Ovary (tissue), 7 donors: ENCODE measurements at regions not wholly inside any gene's neighbourhood (a gene's known extent, or its start where the extent isn't known, plus 50 kb on each side); places are given as distances from the start of the nearest gene placed in this dataset.

Experiments used
- DNase-seq, 5 donors: peaks; one replicate each; pipeline ENCODE4 v3.0.0-alpha.2; 2019 to 2020
- H3K27ac ChIP-seq, 2 donors: fragments of 200-600 bp; one replicate each; pipeline versions ENCODE4 v1.5.1 to v1.8.0; 2019 to 2022
- H3K27me3 ChIP-seq: fragments of 200-600 bp; one replicate; pipeline ENCODE4 v1.8.0; 2022
- H3K36me3 ChIP-seq: fragments of 200-600 bp; sonication (generic); one replicate; pipeline ENCODE4 v1.5.1; 2019
- H3K4me1 ChIP-seq: one replicate; pipeline ENCODE4 v1.8.1; 2013; ENCODE audit warnings: mild to moderate bottlenecking, moderate library complexity; ENCODE audit not compliant: insufficient read depth
- H3K4me3 ChIP-seq: fragments of 200-600 bp; sonication (generic); one replicate; pipeline ENCODE4 v1.5.1; 2017
- H3K9me3 ChIP-seq, 2 donors: fragments of 200-600 bp in 1 of 2; sonication (generic) in 1 of 2; one replicate each; pipeline versions ENCODE4 v1.5.1 to v1.8.1; 2013 to 2019; ENCODE audit warnings: mild to moderate bottlenecking in 1 of 2, moderate library complexity in 1 of 2
- EP300 ChIP-seq: sonication (generic); formaldehyde crosslinking; IDR thresholded peaks from one replicate; pipeline ENCODE4 v1.6.1; 2017; ENCODE audit warnings: antibody characterized with exemption
- POLR2A ChIP-seq: fragments of 450-650 bp; IDR thresholded peaks from one replicate; pipeline ENCODE4 v1.6.1; 2017; ENCODE audit warnings: antibody characterized with exemption, mild to moderate bottlenecking, moderate library complexity
- WGBS, 3 donors: extraction: QIAGEN DNeasy Blood & Tissue Kit in 1 of 3; methylation state at CpG; one replicate each; pipeline versions ENCODE4 v1.1.5 to v1.1.7; 2013 to 2017; 5-methylcytosine and 5-hydroxymethylcytosine counted together
- intact Hi-C, 4 donors: fragments of 100-400 bp; cut with DNase I; formaldehyde crosslinking; loops; one replicate each; pipeline versions ENCODE4 v1.11.0 to v1.15.1; 2022 to 2023
- TF ChIP-seq, protein P1 (sequence below), 3 donors: fragments of 450-650 bp in 2 of 3; fragments of 200-600 bp in 1 of 3; IDR thresholded peaks; one replicate each; pipeline versions ENCODE4 v1.5.1 to v1.8.0; 2016 to 2022; ENCODE audit warnings: antibody characterized with exemption in 3 of 3, mild to moderate bottlenecking in 1 of 3
- donor health status: DM: no; HTN: no; CAD: no; lungs with moderate emphysema.
- donor health status: DM: no; HTN: no; CAD: no.
- donor health status: Bipolar disorder and iron deficiency.
- donor health status: DM: no; HTN: no; CAD: no.
- donor health status: DM: yes; HTN: yes; CAD: no.

DNA sequence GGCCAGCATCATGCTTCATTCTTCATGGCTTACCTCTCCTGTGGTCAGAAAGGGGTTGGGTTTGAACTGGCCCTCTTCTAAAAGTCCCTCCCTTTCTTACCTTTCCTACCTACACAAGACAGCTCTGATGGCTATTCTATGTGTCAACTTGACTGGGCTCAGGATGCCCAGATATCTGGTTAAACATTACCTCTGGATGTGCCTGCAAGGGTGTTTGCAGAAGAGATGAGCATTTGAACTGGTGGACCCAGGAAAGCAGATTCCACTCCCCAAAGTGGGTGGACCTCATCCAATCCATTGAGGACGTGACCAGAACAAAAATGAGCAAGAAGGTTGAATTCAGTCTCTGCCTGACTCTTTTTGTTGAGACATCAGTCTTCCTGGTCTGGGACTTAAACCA, 79.0 kb upstream of the TCF7L2 start:
- intact Hi-C loops, result no loop called here
- Histone ChIP-seq H3K36me3 (no peaks in the 10 kb centered on the region), H3K27me3 (no peaks in the 10 kb centered on the region), H3K4me3 (no peak overlapping the region), H3K4me1 (peaks cover 1% of the 10 kb centered on the region), H3K27ac (no peak overlapping the region), H3K9me3 (peaks cover 0 to 5% of the 10 kb centered on the region in 2 donors)
- WGBS, 3 donors, result 87 to 97% (median 96%) methylated on average over 1 of the region's 1 CpG
- TF ChIP-seq, protein P1, sequence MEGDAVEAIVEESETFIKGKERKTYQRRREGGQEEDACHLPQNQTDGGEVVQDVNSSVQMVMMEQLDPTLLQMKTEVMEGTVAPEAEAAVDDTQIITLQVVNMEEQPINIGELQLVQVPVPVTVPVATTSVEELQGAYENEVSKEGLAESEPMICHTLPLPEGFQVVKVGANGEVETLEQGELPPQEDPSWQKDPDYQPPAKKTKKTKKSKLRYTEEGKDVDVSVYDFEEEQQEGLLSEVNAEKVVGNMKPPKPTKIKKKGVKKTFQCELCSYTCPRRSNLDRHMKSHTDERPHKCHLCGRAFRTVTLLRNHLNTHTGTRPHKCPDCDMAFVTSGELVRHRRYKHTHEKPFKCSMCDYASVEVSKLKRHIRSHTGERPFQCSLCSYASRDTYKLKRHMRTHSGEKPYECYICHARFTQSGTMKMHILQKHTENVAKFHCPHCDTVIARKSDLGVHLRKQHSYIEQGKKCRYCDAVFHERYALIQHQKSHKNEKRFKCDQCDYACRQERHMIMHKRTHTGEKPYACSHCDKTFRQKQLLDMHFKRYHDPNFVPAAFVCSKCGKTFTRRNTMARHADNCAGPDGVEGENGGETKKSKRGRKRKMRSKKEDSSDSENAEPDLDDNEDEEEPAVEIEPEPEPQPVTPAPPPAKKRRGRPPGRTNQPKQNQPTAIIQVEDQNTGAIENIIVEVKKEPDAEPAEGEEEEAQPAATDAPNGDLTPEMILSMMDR (IDR thresholded peaks at IDR 0.05), result no peak
- TF ChIP-seq POLR2A, result no peak
- no peak for DNase-seq

GRCh38 chr10:112872728-112873127, 77.3 kb upstream of the TCF7L2 start:
- no peak overlapping the region for H3K27ac ChIP-seq
- H3K9me3 ChIP-seq, result peaks cover 0 to 5% of the 10 kb centered on the region in 2 donors
- WGBS, 3 donors, result 87 to 94% (median 91%) methylated on average over 1 of the region's 1 CpG
- no peaks in the 10 kb centered on the region for H3K27me3 ChIP-seq
- H3K4me3 ChIP-seq, result no peak overlapping the region
- peaks cover 1% of the 10 kb centered on the region for H3K4me1 ChIP-seq
- TF ChIP-seq POLR2A (no peak), EP300 (no peak)
- TF ChIP-seq, protein P1 (IDR thresholded peaks at IDR 0.05), result no peak
- DNase-seq, result no peak
- intact Hi-C loops, result no loop called here
- H3K36me3 ChIP-seq, result no peaks in the 10 kb centered on the region

DNA sequence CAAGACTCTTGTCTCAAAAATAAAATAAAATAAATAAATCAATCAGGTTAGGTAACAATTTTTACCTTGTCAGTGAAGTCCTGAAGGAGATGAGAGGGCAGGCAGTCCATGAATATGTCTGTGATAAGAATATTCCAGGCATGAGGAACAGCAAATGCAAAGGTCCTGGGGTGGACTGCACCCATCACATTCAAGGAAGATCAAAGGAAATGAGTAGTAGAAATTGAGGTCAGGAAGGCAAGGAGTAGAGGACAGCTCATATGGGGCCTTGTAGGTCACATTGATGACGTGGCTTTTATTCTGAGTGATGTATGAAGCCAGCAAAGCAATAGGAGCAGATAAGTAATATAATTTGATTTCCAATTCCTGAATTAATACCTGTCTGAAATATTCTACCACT, 76.5 kb upstream of the TCF7L2 start:
- Histone ChIP-seq H3K9me3 (peaks cover 0 to 5% of the 10 kb centered on the region in 2 donors), H3K27me3 (no peaks in the 10 kb centered on the region), H3K36me3 (no peaks in the 10 kb centered on the region), H3K4me3 (no peak overlapping the region), H3K27ac (no peak overlapping the region), H3K4me1 (peaks cover 1% of the 10 kb centered on the region)
- intact Hi-C loops, result no loop called here
- TF ChIP-seq POLR2A (no peak), EP300 (no peak)
- TF ChIP-seq, protein P1 (IDR thresholded peaks at IDR 0.05), result no peak
- DNase-seq, result no peak
- WGBS, 3 donors, result 84 to 91% (median 86%) methylated on average over 1 of the region's 1 CpG

DNA sequence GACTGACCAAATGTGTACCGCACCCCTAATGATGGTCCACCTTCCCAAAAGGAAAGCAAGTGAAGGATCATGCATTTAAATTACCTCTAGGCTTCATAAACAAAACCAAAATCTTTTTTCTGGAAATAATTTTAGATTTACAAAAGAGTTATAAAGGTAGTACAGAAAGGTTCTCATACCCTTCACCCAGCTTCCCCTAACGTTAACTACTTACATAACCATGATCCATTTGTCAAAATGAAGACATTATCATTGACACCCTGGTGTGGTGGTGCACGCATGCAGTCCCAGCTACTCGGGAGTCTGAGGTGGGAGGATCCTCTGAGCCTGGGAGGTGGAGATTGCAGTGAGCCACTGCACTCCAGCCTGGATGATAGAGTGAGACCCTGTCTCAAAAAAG, 75.1 kb upstream of the TCF7L2 start:
- peaks cover 0 to 5% of the 10 kb centered on the region in 2 donors for H3K9me3 ChIP-seq
- H3K36me3 ChIP-seq, result no peaks in the 10 kb centered on the region
- H3K27me3 ChIP-seq, result no peaks in the 10 kb centered on the region
- 80 to 88% (median 86%) methylated on average over 4 of the region's 4 CpGs for WGBS, 3 donors
- H3K4me1 ChIP-seq, result peaks cover 1% of the 10 kb centered on the region
- H3K27ac ChIP-seq, result no peak overlapping the region
- intact Hi-C loops, result no loop called here
- H3K4me3 ChIP-seq, result no peak overlapping the region
- TF ChIP-seq EP300 (no peak), POLR2A (no peak)
- TF ChIP-seq, protein P1 (IDR thresholded peaks at IDR 0.05), result no peak
- DNase-seq, result no peak
